IPS DF 6.9 (cell line): ENCODE measurements at regions not wholly inside any gene's neighbourhood (a gene's known extent, or its start where the extent isn't known, plus 50 kb on each side); places are given as distances from the start of the nearest gene placed in this dataset.
"Not testable (repeated sequence)": the region's sequence is repeated elsewhere in the genome, so short reads cannot be mapped to it uniquely, and the experiment has no call there.

Experiments
- DNase-seq: peaks from one replicate; pipeline ENCODE4 v3.0.0-alpha.2; 2013; ENCODE audit warnings: low read depth, low spot score
- H3K27ac ChIP-seq: one replicate; pipeline ENCODE4 v1.5.1; 2013; ENCODE audit warnings: low read length, control low read depth
- H3K27me3 ChIP-seq: 2 replicates; pipeline ENCODE4 v1.6.1; 2013; ENCODE audit warnings: mild to moderate bottlenecking, low read length; ENCODE audit not compliant: control insufficient read depth, insufficient read depth
- H3K36me3 ChIP-seq: 2 replicates; pipeline ENCODE4 v1.6.1; 2013; ENCODE audit warnings: low read length; ENCODE audit not compliant: control insufficient read depth, insufficient read depth
- H3K4me1 ChIP-seq: 2 replicates; pipeline ENCODE4 v1.6.1; 2013; ENCODE audit warnings: low read length; ENCODE audit not compliant: control insufficient read depth, insufficient read depth
- H3K4me3 ChIP-seq: 2 replicates; pipeline ENCODE4 v1.5.1; 2013; ENCODE audit warnings: mild to moderate bottlenecking, low read length
- H3K9me3 ChIP-seq: 2 replicates; pipeline ENCODE4 v1.6.1; 2013; ENCODE audit warnings: low read length, inconsistent platforms; ENCODE audit not compliant: control insufficient read depth, insufficient read depth
- WGBS: extraction: QIAGEN DNeasy Blood & Tissue Kit; methylation state at CpG from one replicate; pipeline ENCODE4 v1.1.7; 2013; ENCODE audit warnings: mixed read lengths, missing lambda C conversion rate; ENCODE audit not compliant: insufficient read length, insufficient coverage; 5-methylcytosine and 5-hydroxymethylcytosine counted together

DNA sequence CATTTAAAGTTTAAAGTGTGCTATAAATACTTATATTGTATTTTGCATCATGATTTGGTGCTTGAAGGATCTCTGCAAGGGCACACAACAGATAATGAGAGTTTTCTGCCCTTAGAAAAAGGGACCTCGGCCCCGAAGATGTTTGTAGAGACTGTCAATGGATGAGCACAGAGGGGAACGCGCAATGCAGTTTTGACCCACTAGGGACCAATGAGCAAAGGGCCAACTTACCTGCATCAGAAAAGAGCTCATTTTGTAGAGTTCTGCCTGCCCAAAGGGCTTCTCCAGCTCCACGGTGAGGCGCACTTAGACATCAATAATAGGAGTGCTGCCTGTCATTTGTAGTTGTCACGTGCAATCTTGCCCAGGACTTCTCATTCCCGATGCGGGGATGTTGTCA lies 91.1 kb downstream of the BUB3 start:
- WGBS, result no CpG with 5 or more reads among the region's 9 CpGs
- no peaks in the 10 kb centered on the region for H3K36me3 ChIP-seq
- DNase-seq, result peak; percentile 16
- no peaks in the 10 kb centered on the region for H3K27me3 ChIP-seq
- H3K4me1 ChIP-seq, result no peaks in the 10 kb centered on the region
- H3K9me3 ChIP-seq, result no peaks in the 10 kb centered on the region
- no peak overlapping the region for H3K27ac ChIP-seq
- H3K4me3 ChIP-seq, result no peak overlapping the region

DNA sequence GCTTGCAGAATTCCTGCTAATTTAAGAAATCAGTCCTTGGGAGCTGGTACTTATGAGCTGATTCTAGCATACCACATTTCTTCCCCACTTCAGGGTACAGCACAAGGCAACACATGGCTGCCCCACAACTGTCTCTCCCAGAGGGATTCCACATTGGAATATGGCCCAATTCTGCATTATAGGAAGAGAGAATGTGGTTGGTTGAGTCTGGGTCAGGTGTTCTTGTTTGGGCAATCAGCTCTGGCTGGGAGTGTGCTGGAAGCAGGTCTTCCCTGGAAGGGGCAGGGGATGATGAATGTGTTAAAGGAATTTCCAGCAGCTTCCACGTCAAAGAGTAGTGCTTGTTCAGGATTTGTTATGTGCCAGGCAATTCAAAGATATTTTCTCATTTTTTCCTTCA lies 95.7 kb downstream of the BUB3 start:
- Histone ChIP-seq H3K9me3 (no peaks in the 10 kb centered on the region), H3K4me3 (no peak overlapping the region), H3K4me1 (no peaks in the 10 kb centered on the region), H3K27me3 (no peaks in the 10 kb centered on the region), H3K36me3 (no peaks in the 10 kb centered on the region), H3K27ac (no peak overlapping the region)
- no CpG with 5 or more reads among the region's 1 CpG for WGBS
- DNase-seq, result no peak

DNA sequence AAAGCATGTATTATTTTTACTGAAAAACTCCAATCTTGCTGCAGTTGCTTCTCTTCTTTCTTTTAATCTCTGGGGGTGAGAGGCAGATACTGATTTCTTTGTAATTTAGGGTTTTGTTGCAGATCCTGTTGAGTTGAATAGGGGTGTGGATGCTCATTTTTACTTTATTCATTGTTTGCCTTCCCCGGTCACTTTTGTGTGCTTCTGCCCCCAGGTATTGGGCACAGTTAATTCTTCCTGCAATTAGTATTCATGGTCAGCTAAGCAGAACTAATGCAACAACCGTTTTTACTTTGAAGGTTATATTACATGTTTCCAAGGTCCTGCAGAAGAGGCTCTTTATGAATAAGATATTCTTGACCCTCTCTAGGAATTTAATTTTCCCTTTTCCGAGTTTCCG lies 96.4 kb downstream of the BUB3 start:
- H3K4me3 ChIP-seq, result no peak overlapping the region
- H3K27me3 ChIP-seq, result no peaks in the 10 kb centered on the region
- H3K27ac ChIP-seq, result no peak overlapping the region
- H3K4me1 ChIP-seq, result no peaks in the 10 kb centered on the region
- no peaks in the 10 kb centered on the region for H3K9me3 ChIP-seq
- DNase-seq, result no peak
- H3K36me3 ChIP-seq, result no peaks in the 10 kb centered on the region
- WGBS, result no CpG with 5 or more reads among the region's 4 CpGs

DNA sequence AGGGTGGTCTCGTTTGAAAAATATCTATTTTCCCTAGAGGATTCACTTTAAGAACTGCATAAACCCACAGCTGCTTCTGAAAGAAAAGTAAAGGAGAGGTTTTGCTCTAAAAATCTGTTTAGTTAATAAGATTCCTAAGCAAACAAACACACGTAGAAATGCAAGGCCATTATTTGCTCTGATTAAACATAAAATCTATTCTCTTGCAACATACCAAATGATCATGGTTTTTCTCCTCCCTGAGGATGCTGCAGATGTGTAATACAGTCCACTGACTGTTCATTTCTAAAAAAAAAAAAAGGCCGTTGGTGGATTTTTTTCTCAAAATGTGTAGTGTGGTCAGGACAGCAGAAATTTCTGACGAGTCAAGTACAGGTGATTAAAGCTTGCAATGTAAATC lies 98.6 kb downstream of the BUB3 start:
- Histone ChIP-seq H3K9me3 (no peaks in the 10 kb centered on the region), H3K4me3 (no peak overlapping the region), H3K36me3 (no peaks in the 10 kb centered on the region), H3K27ac (no peak overlapping the region), H3K4me1 (no peaks in the 10 kb centered on the region), H3K27me3 (no peaks in the 10 kb centered on the region)
- no peak for DNase-seq
- no CpG with 5 or more reads among the region's 4 CpGs for WGBS

DNA sequence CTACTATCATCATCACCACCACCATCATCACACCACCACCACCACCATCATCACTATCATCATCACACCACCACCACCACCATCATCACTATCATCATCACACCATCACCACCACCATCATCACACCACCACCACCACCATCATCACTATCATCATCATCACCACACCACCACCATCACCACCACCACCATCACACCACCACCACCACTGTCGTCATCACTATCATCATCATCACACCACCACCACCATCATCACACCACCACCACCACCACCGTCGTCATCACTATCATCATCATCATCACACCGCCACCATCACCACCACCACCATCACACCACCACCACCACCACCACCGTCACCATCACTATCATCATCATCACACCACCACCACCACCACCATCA lies 100.1 kb downstream of the BUB3 start:
- not testable (repeated sequence) for H3K9me3 ChIP-seq, H3K27ac ChIP-seq, H3K36me3 ChIP-seq, H3K27me3 ChIP-seq, H3K4me3 ChIP-seq, DNase-seq, H3K4me1 ChIP-seq
- no CpG with 5 or more reads among the region's 5 CpGs for WGBS

DNA sequence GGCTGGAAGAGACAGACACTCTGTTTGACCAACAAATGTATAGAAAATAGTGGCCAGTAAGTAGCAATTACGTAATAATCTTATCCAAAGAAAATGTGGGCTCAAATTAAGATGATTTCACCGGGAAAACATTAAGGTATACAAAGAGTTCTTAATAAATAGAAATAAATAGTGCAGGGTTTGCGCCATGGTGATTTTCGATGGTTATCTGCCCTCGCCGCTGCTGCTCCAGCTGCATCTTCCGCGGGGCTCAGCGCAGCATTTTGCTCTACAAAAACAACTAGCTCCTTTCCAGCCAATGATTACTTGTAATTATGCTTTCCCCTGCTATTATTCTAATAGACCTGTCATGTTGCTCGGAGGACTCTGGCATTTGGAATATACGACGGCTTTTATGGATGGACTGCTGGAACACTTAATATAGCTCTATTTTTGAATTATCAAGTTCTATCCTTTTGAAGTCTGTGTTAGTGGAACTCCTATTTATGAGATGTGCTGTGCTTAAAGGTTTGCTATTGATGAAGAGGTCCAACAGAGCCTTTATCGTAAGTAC lies 103.8 kb downstream of the BUB3 start:
- no peak for DNase-seq
- H3K9me3 ChIP-seq, result no peaks in the 10 kb centered on the region
- no peaks in the 10 kb centered on the region for H3K36me3 ChIP-seq
- H3K27me3 ChIP-seq, result no peaks in the 10 kb centered on the region
- WGBS, result no CpG with 5 or more reads among the region's 13 CpGs
- H3K27ac ChIP-seq, result no peak overlapping the region
- H3K4me1 ChIP-seq, result no peaks in the 10 kb centered on the region
- no peak overlapping the region for H3K4me3 ChIP-seq

DNA sequence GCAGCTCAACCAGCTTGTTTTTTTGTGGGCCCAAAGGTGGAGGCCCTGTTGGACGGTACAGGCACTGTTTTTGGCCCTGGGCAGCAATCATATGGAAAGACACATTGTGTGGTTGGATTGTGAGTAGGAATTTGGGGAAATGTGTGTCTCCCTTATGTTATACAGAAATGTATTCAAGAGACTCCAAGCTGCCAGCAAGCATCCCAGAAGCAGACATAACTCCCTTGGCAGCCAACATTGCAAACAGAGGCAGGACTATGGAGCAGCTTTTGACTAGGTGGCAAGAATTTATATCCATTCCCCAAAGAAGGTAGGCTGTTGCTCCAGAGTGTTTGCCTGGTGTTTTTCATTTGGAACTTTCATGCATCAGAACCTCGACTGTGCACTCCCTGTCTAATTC lies 104.9 kb downstream of the BUB3 start:
- WGBS, result no CpG with 5 or more reads among the region's 2 CpGs
- Histone ChIP-seq H3K27me3 (no peaks in the 10 kb centered on the region), H3K4me3 (no peak overlapping the region), H3K9me3 (no peaks in the 10 kb centered on the region), H3K27ac (no peak overlapping the region), H3K4me1 (no peaks in the 10 kb centered on the region), H3K36me3 (no peaks in the 10 kb centered on the region)
- no peak for DNase-seq

DNA sequence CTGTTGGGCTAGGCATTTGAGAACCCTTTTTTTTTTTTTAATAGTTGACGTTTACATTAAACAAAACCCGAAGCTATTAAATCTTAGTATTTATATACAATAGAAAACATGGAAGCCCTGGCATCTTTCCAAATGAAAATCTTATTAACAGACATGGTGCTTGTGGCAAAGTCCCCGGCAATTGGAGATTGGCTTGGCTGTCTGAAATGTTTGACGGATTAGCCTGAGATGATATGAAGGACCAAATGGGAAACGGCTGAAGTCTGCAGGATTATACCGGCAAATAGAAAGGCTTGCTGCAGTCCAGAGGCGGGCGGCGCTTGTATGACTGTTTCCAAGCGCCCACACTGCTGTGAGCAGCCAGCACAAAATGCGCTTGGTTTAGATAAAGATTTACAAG lies 105.6 kb downstream of the BUB3 start:
- H3K9me3 ChIP-seq, result no peaks in the 10 kb centered on the region
- no CpG with 5 or more reads among the region's 11 CpGs for WGBS
- no peaks in the 10 kb centered on the region for H3K4me1 ChIP-seq
- H3K27me3 ChIP-seq, result no peaks in the 10 kb centered on the region
- H3K27ac ChIP-seq, result no peak overlapping the region
- H3K36me3 ChIP-seq, result no peaks in the 10 kb centered on the region
- no peak overlapping the region for H3K4me3 ChIP-seq
- DNase-seq, result no peak

DNA sequence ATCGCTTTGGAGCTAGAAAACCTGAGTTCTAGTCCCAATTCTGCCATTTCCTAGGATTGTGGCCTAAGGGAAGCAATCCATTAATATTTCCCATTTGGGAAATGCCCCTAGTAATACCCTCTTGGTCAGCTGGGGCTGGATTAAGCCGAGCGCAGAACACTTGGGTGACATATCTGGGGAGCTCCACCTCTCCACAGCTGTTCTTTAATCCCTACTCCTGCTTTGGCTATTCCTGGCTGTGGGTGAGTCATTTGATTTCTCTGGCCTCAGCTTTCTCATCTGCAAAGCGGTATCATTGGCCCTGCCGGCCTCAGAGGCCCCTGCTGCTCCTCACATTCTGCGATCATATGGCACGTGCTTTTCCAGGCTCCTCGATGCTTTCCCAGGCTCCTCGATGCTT lies 108.3 kb downstream of the BUB3 start:
- Histone ChIP-seq H3K4me3 (no peak overlapping the region), H3K9me3 (no peaks in the 10 kb centered on the region), H3K27me3 (no peaks in the 10 kb centered on the region), H3K36me3 (no peaks in the 10 kb centered on the region), H3K27ac (no peak overlapping the region), H3K4me1 (no peaks in the 10 kb centered on the region)
- DNase-seq, result no peak
- WGBS, result no CpG with 5 or more reads among the region's 9 CpGs

DNA sequence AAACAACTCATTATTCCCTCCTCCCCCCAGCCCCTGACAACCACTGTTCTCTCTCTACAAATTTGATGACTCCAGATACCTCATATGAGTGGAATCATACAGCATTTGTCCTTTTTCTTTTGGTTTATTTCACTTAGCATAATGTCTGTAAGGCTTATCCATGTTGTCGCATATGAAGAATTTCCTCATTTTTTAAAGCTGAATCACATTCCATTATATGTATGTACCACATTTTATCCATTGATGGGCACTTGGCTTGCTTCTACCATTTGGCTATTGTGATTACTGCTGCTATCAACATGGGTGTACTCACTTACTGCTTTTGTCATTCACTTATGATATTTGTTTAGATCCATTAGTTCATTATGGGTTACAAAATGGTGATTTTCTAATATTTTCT lies 112.8 kb downstream of the BUB3 start:
- Histone ChIP-seq H3K27ac (no peak overlapping the region), H3K4me3 (no peak overlapping the region), H3K27me3 (no peaks in the 10 kb centered on the region), H3K4me1 (no peaks in the 10 kb centered on the region), H3K36me3 (no peaks in the 10 kb centered on the region), H3K9me3 (peaks cover 1% of the 10 kb centered on the region; the same call in 1 of the 2 replicates)
- no peak for DNase-seq
- WGBS, result no CpG with 5 or more reads among the region's 1 CpG

DNA sequence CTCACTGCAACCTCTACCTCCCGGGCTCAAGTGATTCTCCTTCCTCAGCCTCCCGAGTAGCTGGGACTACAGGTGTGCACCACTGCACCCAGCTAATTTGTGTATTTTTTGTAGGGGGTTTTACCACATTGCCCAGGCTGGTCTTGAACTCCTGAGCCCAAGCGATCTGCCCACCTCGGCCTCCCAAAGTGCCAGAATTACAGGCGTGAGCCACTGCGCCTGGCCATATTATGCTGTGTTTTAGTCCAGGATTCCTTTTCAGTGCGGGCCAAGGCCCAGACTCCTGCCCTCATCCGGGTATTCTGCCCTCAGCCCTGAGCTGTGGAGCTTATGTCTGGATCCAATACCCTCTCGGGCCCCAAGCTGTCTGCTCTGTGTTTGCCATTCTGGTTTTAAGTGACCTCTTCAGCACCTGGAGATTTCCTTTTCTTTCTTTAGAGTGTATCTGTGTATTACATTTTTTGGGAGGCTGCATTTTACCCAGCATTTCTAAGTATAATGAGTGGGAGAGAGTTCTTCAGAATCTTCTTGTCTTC lies 114.9 kb downstream of the BUB3 start:
- Histone ChIP-seq H3K4me3 (no peak overlapping the region), H3K27ac (no peak overlapping the region), H3K27me3 (no peaks in the 10 kb centered on the region), H3K36me3 (no peaks in the 10 kb centered on the region), H3K4me1 (no peaks in the 10 kb centered on the region), H3K9me3 (peaks cover 1% of the 10 kb centered on the region; the same call in 1 of the 2 replicates)
- DNase-seq, result no peak
- no CpG with 5 or more reads among the region's 9 CpGs for WGBS
